HS-5 (cell line): ENCODE measurements at regions not wholly inside any gene's neighbourhood (a gene's known extent, or its start where the extent isn't known, plus 50 kb on each side); places are given as distances from the start of the nearest gene placed in this dataset.

Experiments used
- DNase-seq: peaks from one replicate; pipeline ENCODE4 v3.0.0-alpha.2; 2012; ENCODE audit warnings: low read depth

DNA sequence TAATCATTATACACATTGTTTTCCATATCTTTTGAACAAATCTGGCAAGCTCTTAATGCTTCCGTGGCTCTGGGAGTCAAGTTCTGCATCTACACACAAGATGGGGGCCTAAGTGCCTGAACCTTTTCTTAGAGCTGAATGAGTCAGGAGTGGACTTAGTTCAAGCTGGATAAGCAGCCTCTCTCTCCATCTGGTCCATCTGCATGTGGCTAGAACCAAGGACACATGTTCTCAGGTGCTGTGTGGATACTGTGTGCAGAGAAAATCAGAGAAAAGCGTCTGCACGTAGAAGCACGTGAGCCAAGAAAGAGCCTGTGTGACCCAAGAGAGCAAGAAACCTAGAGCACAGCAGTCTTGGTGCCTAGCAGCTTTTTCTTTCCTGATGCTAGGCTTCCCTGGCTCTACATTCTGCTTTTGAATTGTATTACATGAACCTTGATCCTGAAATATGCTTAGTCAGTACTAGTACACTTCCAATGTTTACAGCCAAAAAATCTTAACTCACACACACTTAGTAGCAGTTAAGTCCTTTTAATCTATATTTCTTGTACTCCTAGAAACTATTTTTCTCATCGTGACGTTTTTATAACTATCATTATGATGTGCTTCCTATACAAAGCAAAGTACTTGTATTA, 1798.9 kb downstream of the MAT2B start:
- no peak for DNase-seq

DNA sequence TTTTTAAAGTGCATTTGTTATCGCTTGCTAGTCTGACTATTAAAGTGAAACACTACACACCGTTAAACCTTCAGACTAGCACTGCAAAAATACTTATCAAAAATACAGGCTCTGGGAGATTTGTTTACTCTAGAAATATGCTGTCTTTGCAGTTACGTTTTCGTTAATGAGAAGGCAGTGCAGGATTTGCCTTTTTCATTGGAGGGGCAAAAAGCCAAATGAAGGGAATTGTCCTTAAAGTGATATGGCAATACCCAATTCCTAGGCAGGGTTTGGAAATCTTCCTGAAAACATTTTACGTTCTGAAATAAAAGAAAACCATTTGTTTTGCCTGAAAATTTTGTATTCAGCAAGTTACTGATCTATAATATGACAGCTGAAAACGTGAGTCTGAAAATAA, 1800.2 kb downstream of the MAT2B start:
- no peak for DNase-seq

DNA sequence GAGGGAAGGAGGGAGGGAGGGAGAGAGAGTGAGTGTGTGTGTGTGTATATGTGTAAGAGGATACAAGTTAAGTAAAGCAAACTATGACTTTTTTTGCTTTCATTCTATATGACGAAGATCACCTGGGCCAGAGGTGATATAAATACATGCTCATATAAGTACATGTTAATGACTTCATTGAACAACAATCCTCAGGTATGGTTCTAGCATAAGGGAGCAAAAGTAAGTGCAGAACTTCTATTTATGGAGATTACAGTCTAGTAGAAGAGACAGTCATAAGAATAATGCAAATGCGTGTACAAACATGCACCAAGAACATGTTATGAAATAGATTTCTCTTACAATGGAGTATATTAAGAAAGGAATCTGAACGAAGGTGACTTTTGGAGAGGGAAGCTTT, 1804.0 kb downstream of the MAT2B start:
- DNase-seq, result no peak

DNA sequence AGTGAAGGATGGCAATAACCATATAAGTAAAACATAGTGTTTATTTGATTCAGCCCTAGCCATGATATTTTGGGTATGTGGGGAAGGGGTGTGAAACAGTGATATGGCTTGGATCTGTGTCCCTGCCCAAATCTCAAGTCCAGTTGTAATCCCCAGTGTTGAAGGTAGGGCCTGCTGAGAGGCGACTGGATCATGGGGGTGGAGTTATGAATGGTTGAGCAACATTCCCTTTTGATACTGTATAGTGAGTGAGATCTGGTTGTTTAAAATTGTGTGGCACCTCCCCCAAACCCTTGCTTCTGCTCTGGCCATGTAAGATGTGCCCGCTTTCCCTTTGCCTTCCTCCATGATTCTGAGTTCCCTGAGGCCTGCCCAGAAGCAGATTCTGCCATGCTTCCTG, 1804.6 kb downstream of the MAT2B start:
- no peak for DNase-seq

- peak; percentile 67 for DNase-seq
Observed at GRCh38 chr5:165321912-165322311, 1816.5 kb downstream of the MAT2B start.

DNA sequence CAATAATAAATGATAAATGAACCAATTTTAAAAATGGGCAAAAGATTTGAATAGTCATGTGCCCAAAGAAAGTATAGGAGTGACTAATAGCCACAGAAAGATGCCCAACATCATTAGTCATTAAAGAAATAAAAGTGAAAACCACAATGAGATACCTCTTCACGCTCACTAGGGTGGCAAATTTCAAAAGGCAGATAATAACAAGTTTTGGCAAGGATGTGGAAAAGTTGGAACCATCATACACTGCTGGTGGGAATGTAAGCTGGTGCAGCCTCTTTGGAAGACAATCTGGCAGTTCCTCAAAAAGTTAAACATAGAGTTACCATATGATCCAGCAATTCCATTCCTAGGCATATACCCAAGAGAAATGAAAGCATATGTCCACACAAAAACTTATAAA, 1819.8 kb downstream of the MAT2B start:
- DNase-seq, result peak; percentile 63

- DNase-seq, result no peak
Observed at GRCh38 chr5:165327631-165328030, 1822.2 kb downstream of the MAT2B start.

- DNase-seq, result no peak
Observed at GRCh38 chr5:165328846-165329245, 1823.4 kb downstream of the MAT2B start.

GRCh38 chr5:165333623-165334022, 1828.2 kb downstream of the MAT2B start:
- DNase-seq, result no peak

DNA sequence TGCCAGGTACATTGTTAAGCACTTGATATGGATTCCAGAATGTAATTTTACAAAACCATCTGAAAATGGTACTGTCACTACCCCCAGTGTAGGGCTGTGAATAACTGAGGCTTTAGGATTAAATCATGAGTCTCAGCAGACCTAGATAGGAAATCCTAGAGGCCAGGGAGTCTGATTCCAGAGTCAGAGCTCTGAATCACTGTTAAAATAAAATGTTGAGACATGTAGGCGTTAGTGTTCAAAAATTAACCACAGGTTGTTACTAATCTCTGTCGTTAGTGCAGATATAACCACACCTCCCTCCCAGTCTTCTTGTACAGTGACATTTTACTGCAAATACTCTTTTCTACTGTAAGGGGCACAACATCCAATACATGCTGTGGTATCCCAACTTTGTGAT, 1828.8 kb downstream of the MAT2B start:
- DNase-seq, result no peak

- no peak for DNase-seq
Observed at GRCh38 chr5:165349735-165350134, 1844.3 kb downstream of the MAT2B start.

DNA sequence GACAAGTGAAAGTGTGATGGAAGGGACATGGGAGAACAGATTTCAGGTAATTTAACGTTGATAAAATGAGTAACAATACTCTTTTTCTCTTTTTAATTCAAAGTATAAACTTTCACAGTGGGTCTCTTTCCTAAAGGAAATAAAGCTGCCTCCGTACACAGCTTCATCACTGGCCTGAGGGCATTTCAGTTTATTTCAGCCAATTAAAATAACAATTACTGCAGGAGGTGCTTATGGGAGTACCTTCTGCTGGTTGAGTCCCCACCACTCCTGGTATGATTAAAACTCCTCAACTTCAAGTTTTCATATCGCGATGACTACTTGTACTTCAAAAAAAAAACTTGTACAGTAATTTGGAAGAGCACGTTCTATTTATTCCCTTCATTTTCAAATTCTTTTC, 1845.9 kb downstream of the MAT2B start:
- no peak for DNase-seq

- DNase-seq, result no peak
Observed at GRCh38 chr5:165360366-165360765, 1854.9 kb downstream of the MAT2B start.

DNA sequence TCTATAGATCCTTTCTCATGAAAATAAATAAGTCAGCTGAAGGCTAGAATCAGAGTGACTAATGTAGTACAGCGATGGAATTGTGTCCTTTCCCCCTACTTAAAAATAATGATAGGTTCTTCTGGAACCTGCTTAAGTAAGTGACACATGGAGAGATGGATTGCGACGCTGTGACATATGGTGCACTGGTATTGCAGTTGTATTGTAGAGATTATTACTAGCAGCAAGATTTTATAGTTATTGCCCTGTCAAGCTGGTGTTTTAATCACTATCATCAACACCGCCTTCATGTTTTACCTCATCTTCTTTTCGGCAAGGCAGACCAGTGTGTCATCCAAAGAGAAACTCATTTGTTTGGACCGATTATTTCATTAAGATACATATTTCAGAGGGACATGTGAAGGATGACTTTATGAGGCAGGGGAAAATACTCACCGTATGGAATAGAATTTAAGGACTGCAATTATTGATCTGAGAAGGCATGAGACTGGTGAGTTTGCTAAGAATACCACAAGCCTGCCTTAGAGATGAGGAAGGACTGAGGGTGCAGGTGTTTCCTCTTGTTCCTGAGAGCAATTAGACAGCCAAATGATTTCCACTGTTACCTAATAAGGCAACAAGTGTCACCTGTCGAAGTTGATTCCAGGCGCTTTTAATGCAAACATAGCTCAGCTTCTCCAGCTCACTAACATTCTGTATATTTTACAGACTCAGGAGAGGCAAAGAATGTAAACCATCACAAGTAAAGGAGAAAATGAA, 1855.5 kb downstream of the MAT2B start:
- DNase-seq, result no peak

DNA sequence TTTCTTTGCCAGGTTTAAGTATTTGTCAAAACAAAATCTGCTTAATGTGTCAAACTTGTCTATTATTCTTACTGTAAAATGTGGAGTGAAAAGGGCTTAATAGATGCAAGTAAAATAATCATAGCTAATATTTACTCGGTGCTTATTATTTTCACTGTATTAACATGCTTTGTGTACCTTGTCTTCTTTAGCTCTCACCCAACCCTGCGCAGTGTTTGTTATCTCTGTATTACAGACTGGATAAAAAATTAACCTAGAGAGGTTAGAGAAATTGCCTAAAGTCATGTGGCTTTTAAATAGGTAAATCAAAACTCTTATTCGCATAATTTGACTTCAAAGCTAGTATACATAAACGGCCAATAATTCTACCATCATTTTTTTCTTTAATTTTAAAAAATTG, 1864.8 kb downstream of the MAT2B start:
- no peak for DNase-seq

DNA sequence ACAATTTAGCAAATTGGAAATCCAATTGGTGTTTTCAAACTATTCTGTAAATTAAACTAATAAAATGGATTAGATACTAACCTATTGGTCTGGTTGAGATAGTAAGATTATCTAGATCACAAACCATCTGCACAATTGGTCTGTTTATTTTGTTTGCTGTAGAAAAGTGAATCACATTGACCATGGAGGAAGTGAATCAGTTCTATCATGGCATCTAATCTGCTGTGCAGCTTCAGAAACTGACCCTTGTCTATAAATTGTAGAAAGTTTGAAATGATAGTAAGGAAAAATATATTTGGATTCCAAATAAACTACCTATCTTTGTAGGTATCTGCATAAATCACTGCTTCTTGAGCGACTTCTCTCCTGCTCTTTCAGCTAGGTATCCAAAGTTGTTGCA, 1865.4 kb downstream of the MAT2B start:
- peak; percentile 23 for DNase-seq

GRCh38 chr5:165375201-165375600, 1869.8 kb downstream of the MAT2B start:
- no peak for DNase-seq

GRCh38 chr5:165393839-165394238, 1888.4 kb downstream of the MAT2B start:
- DNase-seq, result no peak

GRCh38 chr5:165397516-165397915, 1892.1 kb downstream of the MAT2B start:
- no peak for DNase-seq

DNA sequence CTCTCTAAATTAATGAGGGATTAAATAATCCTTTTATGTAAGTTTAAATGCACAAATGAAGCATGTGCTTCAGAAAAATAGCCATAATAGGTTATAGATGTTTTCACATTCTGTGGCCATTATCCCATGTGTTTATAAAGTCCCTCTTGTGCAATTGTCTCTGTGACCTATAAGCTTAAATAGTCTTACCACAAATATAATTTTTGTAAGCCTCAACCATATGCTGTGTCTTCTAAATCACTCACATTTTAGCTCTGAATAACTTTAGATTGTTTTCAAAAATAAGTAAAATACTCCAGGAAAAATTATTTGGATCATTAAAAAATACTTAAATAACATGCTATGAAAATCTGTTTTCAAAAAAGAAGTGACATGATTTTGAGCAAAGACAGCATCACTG, 1894.7 kb downstream of the MAT2B start:
- DNase-seq, result no peak

GRCh38 chr5:165404917-165405316, 1899.5 kb downstream of the MAT2B start:
- DNase-seq, result no peak

GRCh38 chr5:165405340-165405739, 1899.9 kb downstream of the MAT2B start:
- DNase-seq, result no peak

- no peak for DNase-seq
Observed at GRCh38 chr5:165407352-165407751, 1901.9 kb downstream of the MAT2B start.

GRCh38 chr5:165410476-165410875, 1905.1 kb downstream of the MAT2B start:
- DNase-seq, result no peak
